IPS-NIHi7 (cell line): ENCODE measurements at regions not wholly inside any gene's neighbourhood (a gene's known extent, or its start where the extent isn't known, plus 50 kb on each side); places are given as distances from the start of the nearest gene placed in this dataset.
"Not testable (repeated sequence)": the region's sequence is repeated elsewhere in the genome, so short reads cannot be mapped to it uniquely, and the experiment has no call there.

ENCODE experiments used
- DNase-seq: peaks from one replicate; pipeline ENCODE4 v3.0.0; 2012; ENCODE audit warnings: mixed read lengths; ENCODE audit errors: extremely low spot score

DNA sequence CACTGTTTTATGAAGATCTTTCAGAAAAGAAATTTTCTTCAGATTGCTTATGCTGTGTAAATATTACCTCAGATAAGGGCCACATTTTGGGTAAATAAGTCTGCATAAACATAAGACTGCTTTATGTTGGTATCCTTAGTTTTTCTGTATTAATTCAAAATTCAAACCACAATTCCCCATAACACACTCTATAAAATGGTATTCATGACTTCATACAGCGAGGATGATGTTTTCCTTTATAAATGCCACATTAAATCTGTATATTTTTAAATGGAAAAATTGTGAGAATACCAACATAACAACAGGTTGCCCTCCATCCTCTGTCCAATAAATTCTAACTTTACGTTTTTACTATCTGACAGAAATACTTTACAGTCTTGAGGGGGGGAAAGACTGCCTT lies 248.7 kb upstream of the CXADR start:
- DNase-seq: no peak

DNA sequence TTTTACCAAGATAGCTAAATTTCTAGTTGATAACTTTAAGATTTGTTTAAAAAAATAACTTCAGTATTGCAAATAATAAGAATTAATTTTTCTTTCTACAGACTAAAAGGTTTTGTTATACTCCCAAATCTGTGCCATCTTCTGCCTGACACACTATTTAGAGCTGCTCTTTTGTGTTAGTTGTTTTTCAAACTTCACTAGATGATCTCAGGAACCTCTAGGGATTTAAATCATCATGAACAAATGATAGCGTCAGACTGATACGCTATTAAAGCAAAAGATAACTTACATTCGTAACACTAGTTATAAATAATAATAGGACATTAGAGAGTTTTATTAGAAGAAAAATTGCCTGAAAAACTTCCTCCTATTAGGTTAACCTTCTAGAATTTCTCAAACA lies 243.1 kb upstream of the CXADR start:
- no peak for DNase-seq

DNA sequence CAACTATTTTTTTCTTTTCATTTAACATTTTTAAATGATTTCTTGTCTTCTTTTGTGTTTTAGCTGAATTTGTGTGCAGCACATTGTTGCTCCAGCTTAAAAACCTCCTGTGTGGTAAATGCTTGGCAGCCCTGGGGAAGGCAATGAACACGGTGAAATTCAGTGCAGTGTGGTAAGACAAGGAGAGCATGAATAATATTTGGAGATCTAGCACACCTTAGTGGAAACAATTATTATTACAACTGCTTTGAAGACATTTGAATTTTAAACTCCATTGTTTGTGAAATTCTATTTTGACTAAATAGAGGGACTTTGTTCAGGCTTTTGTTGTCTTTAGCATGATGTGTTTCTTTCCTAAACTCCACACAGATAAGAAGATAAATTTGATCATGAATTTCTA lies 242.6 kb upstream of the CXADR start:
- peak; percentile 25 for DNase-seq

DNA sequence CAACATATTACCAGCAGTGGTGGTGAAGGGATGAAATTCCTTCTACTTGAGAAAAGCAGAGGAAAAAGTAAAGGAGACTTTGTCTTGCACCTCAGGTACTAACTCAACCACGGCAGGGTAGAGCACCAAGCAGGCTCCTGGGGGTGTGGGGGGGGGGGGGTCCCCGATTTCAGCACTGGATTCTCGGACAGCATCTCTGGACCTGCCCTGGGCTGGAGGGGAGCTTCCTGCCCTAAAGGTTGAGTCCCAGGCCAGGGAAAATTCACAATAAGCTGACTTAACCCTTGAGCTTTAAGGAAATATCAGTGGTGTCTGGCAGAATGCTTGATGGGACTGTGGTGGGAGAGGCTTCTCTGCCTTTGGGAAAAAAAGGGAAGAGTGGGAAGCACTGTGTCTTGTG lies 233.2 kb upstream of the CXADR start:
- no peak for DNase-seq

DNA sequence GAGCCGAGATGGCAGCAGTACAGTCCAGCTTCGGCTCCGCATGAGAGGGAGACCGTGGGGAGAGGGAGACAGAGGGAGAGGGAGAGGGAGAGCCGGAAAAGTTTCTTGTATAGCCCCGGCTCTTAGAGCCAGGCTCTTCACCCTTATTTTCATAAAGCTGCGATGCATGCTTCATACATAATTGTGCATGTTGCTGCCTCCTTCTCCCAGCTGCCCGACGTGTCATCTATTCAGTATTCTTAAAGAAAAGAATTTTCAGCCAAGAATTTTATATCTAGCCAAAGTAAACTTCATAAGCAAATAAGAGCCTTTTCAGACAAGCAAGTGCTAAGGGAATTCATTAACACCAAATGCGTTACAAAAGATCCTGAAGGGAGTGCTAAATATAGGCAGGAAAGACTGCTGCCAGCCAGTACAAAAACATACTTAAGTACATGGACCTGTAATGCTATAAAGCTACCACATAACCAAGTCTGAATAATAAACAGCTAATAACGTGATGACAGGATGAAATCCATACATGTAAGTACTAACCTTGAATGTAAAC lies 219.8 kb upstream of the CXADR start:
- DNase-seq: not testable (repeated sequence)

DNA sequence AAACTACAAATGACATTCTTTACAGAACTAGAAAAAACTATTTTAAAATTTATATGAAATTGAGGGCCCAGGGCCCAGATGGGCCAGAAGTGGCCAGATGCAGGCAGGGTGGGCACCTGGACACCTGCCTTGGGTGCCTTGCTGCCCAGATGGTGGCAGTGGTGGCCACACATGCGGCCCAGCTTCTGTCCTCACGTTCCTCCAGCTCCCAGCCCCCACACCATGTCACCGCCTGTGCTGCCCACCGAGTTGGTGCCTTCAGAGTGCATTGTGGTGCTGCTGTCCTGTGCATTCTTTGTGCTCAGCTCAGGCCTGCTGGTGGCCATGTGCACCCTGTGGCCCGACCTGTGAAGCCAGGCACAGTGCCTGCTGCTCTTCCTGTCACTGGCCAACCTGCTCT lies 216.8 kb upstream of the CXADR start:
- DNase-seq: no peak

DNA sequence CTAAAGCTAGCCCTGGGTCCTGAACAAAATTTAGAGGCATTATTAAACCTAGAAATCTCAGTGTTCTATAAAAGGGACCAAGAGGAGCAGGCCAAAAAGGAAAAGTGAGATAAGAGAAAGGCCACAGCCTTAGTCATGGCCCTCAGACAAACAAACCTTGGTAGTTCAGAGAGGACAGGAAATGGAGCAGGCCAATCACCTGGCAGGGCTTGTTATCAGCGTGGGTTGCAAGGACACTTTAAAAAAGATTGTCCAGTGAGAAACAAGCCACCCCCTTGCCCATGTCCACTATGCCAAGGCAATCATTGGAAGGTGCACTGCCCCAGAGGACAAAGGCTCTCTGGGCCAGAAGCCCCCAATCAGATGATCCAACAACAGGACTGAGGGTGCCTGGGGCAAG lies 213.3 kb upstream of the CXADR start:
- DNase-seq: not testable (repeated sequence)

DNA sequence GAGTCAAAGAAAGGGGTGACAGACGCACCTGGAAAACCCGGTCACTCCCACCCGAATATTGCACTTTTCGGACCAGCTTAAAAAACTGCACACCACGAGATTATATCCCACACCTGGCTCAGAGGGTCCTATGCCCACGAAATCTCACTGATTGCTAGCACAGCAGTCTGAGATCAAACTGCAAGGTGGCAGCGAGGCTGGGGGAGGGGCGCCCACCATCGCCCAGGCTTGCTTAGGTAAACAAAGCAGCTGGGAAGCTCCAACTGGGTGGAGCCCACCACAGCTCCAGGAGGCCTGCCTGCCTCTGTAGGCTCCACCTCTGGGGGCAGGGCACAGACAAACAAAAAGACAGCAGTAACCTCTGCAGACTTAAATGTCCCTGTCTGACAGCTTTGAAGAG lies 185.1 kb upstream of the CXADR start:
- DNase-seq: not testable (repeated sequence)

DNA sequence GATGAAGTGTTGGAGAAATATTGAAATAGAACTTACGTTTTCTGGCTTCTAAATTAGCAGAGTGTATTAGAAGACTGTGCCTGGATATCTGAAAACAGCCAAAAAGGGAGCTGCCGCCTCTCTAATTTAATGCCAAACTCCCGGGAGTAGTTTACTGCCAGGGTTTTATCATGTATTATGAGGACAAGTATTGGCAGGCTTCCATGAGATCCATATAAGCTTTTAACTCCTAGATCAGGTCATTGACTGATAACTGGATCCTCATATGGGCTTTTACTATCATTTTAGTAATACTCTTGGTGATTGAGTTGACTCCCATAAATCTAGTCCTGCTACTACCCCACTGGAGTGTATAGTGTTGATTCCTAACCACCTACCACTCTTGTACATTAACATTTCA lies 178.4 kb upstream of the CXADR start:
- DNase-seq: no peak

DNA sequence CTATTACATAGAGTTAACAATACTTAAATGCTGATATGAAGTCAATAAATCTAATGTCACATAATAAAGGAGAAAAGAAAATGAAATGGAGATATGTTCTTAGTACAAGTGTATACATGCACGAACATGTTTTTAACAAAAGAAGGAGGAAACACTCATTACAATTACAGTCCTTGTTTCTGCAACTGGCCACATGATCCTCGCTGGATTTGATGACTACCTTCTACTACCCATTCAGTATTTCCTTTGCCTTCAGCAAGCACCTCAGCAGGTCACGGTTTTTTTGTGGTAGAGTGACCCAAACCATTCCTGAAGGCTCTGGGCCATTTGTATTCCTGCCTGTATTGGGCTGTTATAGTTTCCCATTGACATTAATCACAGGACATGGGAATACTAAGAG lies 172.8 kb upstream of the CXADR start:
- no peak for DNase-seq

DNA sequence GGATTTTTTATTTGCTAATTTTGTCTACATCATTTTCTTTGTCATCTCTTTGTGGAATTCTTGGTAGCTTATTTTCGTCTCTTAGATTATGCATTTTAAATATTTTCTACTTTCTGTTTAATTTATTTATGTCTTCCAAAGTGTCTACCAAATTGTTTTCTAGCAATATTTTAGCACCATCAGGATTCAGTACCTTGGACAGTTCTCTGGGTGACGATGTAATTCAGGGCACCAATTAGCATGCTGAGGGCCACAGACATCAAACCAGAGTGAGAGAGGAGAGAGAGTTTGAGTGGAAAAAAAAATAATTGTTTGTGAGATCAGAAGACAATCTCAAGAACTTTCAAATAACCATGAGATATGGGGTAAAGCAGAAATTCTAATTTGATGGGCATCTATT lies 169.8 kb upstream of the CXADR start:
- DNase-seq: peak; percentile 50

DNA sequence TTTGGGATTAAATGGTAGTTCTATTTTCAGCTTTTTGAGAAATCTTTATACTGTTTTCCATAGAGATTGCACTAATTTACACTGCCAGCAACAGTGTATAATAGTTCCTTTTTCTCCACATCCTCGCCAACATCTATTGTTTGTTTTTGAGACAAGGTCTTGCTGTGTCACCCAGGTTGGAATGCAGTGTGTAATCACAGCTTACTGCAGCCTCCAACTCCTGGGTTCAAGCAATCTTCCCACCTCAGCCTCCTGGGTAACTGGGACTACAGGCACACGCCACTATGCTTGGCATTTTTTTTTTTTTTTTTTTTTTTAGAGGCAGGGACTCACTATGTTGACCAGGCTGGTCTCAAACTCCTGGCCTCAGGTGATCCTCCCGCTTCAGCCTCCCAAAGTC lies 164.5 kb upstream of the CXADR start:
- DNase-seq: no peak

DNA sequence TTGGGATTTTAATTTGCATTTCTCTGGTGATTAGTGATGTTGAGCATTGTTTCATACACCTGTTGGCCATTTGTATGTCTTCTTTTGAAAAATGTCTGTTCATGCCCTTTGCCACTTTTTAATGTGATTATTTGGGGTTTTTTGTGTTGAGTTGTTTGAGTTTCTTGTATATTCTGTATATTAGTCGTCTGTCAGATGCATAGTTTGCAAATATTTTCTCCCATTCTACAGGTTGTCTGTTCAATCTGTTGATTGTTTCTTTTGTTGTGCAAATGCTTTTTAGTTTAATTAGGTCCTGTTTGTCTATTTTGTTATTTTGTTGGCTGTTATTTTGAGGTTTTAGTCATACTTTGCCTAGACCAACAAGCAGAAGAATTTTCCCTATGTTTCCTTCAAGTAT lies 164.0 kb upstream of the CXADR start:
- DNase-seq: no peak

DNA sequence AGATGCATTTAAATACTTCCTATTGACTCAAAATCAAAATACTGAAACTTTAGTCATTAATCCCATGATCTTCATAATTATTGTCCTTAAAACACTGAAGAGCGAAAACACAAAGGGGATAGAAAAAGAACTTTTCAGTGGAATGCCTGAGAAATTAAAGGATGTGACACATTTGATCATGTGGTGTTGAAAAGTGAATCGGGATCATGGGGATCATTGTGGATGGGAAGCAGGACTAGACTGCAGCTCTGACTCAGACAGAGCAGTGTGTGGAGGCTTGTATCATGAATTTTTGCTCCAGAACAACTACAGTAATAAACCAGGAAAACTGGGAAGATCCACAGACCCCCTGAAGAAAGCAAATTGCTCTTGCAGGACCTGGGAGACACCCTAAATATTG lies 161.1 kb upstream of the CXADR start:
- no peak for DNase-seq

DNA sequence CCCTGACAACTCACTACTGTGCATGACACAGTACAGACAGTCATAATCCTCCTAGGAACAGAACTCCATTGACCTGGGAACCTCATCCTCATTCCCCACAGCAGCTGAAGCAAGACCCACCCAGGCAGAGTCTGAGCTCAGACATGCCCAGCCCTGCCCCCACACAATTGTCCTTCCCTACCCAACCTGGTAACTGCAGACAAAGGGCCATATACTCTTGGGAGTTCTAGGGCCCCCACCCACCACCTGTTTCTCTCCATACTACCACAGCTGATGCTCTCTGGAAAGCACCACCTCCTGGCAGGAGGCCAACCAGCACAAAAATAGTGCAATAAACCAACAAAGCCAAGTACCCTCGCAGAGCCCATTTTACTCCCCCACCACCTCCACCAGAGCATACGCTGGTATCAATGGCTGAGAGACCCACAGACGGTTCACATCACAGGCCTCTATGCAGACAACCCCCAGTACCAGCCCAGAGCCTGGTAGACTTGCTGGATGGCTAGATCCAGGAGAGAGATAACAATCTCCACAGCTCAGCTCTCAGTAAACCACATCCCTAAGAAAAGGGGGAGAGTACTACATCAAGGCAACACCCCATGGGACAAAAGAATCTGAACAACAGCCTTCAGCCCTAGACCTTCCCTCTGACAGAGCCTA lies 159.7 kb upstream of the CXADR start:
- no peak for DNase-seq

DNA sequence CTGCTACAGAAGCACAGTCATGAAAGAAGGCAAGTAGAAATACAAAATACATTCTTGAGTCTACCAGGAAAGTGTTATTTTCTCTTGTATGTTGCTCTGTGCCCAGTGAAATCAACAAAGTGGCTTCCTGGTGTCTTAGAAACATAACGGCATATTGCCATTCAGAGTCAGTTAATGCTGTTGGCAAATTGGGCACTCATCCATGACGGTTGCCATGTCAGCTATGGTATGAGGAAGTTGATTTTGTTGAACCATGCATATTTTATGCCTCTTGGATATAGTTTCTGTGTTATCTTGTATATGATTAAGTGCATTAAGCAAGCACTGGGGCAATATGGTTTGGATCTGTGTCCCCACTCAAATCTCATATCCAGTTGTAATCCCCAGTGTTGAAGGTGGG lies 153.1 kb upstream of the CXADR start:
- DNase-seq: no peak

DNA sequence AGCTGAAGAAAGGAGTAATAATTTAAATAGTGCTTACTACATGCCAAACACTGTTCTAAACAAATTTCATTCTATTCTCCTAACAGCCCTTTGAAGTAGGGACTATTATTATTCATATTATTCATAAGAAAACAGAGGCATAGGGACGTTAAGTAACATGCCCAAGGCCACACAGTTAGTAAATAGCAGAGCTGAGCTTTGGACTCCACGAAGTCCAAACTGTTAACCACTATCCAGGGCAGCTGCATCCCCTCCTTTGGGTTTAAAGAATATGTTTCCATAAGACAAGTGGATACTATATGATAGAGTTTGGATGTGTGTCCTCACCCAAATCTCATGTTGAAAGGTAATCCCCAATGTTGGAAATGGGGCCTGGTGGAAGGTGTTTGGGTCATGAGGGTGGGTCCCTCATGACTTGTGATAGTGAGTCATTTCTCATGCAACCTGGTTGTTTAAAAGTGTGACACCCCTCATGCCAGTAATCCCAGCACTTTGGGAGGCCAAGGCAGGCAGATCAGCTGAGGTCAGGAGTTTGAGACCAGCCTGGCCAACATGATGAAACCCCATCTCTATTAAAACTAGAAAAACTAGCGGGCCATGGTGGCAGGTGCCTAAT lies 144.0 kb upstream of the CXADR start:
- no peak for DNase-seq

DNA sequence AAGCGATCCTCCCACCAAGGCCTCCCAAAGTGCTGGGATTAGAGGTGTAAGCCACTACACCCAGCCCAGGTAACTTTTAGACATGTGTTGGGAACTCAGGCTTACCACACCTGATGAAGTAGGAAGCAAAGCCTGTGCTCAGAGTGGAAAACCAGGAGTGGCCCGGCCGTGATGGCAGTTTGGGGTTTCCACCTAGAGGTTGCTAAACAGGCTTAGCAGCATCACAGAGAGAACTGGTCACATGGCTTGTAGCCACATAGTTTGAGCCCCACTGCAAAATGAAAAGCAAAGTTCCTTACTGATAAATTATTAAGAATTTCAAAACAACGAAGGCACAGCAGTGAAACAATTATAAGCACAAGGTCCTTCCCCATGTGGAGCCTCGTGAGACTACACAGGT lies 142.6 kb upstream of the CXADR start:
- no peak for DNase-seq

DNA sequence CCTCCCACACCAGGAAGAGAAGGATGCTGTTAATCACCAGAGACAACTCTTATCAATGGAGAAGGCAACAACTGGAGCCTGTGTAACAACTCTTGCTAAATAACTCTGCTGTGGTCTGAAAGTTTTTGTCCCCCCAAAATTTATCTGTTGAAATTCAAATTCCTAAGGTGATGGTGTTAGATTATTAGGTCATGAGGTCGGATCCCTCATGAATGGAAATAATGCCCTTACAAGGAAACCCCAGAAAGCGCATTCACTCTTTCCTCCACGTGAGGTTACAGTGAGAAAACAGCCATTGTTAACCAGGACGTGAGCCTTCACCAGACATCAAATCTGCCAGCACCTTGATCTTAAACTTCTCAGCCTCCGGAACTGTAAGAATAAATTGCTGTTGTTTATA lies 141.9 kb upstream of the CXADR start:
- no peak for DNase-seq

DNA sequence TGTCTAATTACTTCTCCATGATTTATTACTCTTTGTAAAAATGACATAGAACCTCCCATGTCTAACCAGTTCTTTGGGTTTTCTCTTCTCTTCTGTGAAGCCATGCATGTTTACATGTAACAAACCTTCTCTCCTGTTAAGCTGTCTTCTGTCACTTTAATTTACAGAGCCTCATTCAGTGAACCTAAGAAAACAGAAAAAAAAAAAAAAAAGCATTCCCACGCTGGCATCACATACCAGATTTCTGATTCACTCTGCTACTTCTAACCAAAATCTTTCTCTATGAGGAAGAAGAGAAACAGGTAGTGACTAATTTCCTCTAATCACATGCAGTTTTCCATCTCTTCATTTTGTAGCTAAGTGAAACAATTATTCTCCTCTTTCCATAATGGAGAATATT lies 141.4 kb upstream of the CXADR start:
- no peak for DNase-seq

DNA sequence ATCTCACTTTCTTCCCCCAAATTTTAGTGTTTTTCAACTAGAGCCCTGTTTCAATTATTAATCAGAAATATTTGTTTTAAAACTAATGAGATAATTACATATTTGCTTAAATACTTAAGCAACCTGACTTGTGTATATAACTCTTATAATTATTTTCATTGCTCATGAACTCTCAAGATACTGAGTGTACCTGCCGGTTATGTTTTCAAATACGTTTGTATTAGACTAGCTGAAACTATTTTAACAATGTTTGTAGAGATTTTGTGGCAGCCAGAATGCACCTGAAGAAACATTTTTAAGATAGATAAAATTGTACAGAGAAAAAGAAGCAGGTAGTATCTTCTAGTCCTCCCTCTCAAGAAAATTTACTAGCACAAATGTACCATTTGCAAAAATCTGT lies 140.6 kb upstream of the CXADR start:
- no peak for DNase-seq

DNA sequence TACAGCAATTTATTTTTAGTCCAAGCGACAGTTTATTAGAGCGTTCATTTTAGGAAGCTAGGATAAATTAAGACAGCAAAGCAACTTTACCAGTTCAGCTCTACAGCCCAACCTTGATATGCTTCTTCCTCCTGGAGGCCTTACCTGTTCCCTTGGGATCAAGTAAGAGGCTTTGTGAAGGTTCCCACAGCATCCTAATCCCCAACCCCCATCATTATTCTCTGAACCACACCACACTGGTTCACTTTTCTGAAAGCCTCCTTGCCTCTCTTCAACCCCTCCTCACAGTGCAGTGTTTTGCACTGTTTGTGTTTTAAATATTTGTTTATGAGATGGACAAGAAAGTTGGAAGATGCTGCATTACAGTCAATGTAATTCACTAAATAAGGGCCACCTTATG lies 126.3 kb upstream of the CXADR start:
- no peak for DNase-seq

DNA sequence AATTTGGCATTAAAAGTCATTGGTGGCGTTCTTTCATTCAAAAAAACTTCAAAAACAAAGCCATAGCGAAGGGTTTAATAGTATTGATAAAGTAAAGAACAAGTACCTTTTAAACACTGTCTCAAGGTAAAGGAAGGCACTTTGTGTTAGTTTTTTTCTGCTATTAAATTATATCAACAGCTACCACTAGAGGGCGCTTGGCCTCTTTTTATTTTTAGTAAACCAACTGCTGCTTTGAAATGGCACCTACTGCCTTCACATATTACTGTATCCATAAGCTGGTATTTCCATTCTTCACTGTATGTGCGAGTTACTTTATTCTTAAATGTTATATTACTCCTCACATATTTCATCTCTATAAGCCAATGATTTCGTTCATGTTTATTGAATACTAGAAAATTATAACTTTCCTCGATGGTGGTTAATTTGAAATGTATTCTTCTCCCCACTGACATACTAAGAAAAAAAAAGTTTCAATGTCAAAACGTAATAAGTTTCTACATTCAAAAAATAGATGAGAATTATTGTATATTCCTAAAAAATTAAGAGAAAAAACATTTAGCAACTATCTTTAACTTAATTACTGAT lies 125.7 kb upstream of the CXADR start:
- DNase-seq: peak; percentile 45
